Ishikawa (cell line): ENCODE measurements at regions not wholly inside any gene's neighbourhood (a gene's known extent, or its start where the extent isn't known, plus 50 kb on each side); places are given as distances from the start of the nearest gene placed in this dataset.

Experiments
- EP300 ChIP-seq: IDR thresholded peaks from 2 replicates; pipeline ENCODE4 v1.6.1; 2012; ENCODE audit warnings: borderline replicate concordance
- FOXM1 ChIP-seq: IDR thresholded peaks from 2 replicates; pipeline ENCODE4 v1.6.1; 2012; ENCODE audit warnings: low read depth, borderline replicate concordance
- MAX ChIP-seq: IDR thresholded peaks from 2 replicates; pipeline ENCODE4 v1.6.1; 2012
- NFIC ChIP-seq: IDR thresholded peaks from 2 replicates; pipeline ENCODE4 v1.6.1; 2012
- RAD21 ChIP-seq: IDR thresholded peaks from 2 replicates; pipeline ENCODE4 v1.6.1; 2012; ENCODE audit warnings: low read depth
- REST ChIP-seq: IDR thresholded peaks from 2 replicates; pipeline ENCODE4 v1.6.1; 2012; ENCODE audit warnings: low read depth, mild to moderate bottlenecking
- TAF1 ChIP-seq: IDR thresholded peaks from 2 replicates; pipeline ENCODE4 v1.6.1; 2012; ENCODE audit warnings: low read depth, mild to moderate bottlenecking
- TCF12 ChIP-seq: IDR thresholded peaks from 2 replicates; pipeline ENCODE4 v1.6.1; 2012; ENCODE audit warnings: low read depth
- TEAD4 ChIP-seq: IDR thresholded peaks from 2 replicates; pipeline ENCODE4 v1.6.1; 2012
- USF1 ChIP-seq: IDR thresholded peaks from 2 replicates; pipeline ENCODE4 v1.6.1; 2012
- YY1 ChIP-seq: IDR thresholded peaks from 2 replicates; pipeline ENCODE4 v1.6.1; 2012; ENCODE audit warnings: low read depth

- TF ChIP-seq EP300, result no peak
- no peak for TF ChIP-seq NFIC
- TF ChIP-seq RAD21, result no peak
- no peak for TF ChIP-seq YY1
- no peak for TF ChIP-seq TAF1
- TF ChIP-seq MAX, result no peak
- TF ChIP-seq USF1, result no peak
- no peak for TF ChIP-seq TCF12
- TF ChIP-seq FOXM1, result no peak
- TF ChIP-seq REST, result no peak
- no peak for TF ChIP-seq TEAD4
These were observed 89.2 kb upstream of the MARCKS start for GRCh38 chr6:113767985-113768384.
